Transverse colon (tissue), 3 donors: ENCODE measurements at regions not wholly inside any gene's neighbourhood (a gene's known extent, or its start where the extent isn't known, plus 50 kb on each side); places are given as distances from the start of the nearest gene placed in this dataset.

Source experiments
- POLR2A ChIP-seq: fragments of 450-650 bp; IDR thresholded peaks from one replicate; pipeline ENCODE4 v1.6.1; 2016; ENCODE audit warnings: antibody characterized with exemption, mild to moderate bottlenecking, moderate library complexity
- TF ChIP-seq, protein P1 (sequence below), 5 experiments: fragments of 200-600 bp in 3 of 5; fragments of 450-650 bp in 2 of 5; sonication (generic) in 3 of 5; IDR thresholded peaks; 1 replicate in 2 of 5; 2 replicates in 3 of 5; pipeline ENCODE4 v1.5.1; 2016 to 2017; ENCODE audit warnings: antibody characterized with exemption in 5 of 5, inconsistent platforms in 3 of 5, mild to moderate bottlenecking in 2 of 5, moderate library complexity in 1 of 5

DNA sequence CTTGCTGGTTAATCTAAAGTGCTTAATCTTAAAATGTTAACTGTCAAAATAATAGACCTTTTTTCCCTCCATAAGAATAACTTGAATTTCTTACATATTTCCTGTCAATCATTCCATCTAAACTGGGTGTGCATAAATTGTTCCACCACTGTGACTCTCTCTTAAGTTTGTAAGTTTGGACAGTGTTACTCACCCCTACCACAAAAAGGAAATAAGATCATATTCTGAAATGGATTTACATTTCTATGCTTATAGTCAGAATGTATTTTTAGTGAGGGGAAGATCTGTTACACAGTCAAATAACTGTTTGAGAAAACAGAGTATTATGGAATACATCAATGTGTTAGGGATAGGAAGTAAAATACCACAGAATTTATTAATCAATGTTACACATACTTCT lies 109.6 kb upstream of the DPYD start:
- TF ChIP-seq POLR2A: no peak
- TF ChIP-seq, protein P1, sequence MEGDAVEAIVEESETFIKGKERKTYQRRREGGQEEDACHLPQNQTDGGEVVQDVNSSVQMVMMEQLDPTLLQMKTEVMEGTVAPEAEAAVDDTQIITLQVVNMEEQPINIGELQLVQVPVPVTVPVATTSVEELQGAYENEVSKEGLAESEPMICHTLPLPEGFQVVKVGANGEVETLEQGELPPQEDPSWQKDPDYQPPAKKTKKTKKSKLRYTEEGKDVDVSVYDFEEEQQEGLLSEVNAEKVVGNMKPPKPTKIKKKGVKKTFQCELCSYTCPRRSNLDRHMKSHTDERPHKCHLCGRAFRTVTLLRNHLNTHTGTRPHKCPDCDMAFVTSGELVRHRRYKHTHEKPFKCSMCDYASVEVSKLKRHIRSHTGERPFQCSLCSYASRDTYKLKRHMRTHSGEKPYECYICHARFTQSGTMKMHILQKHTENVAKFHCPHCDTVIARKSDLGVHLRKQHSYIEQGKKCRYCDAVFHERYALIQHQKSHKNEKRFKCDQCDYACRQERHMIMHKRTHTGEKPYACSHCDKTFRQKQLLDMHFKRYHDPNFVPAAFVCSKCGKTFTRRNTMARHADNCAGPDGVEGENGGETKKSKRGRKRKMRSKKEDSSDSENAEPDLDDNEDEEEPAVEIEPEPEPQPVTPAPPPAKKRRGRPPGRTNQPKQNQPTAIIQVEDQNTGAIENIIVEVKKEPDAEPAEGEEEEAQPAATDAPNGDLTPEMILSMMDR (IDR thresholded peaks at IDR 0.05): no peak
